ENCODE measurements at regions not wholly inside any gene's neighbourhood (a gene's known extent, or its start where the extent isn't known, plus 50 kb on each side); places are given as distances from the start of the nearest gene placed in this dataset.

GRCh38 chr5:52388349-52388748 lies 399.4 kb upstream of the ITGA1 start:
- DNase-seq (ENCODE audit: low read depth in 4 of 4, low spot score in 2 of 4) = no peak

- no peak for DNase-seq (ENCODE audit: low read depth in 4 of 4, low spot score in 2 of 4)
Measured at GRCh38 chr5:52392321-52392720, 395.4 kb upstream of the ITGA1 start.

- no peak for DNase-seq (ENCODE audit: low read depth in 4 of 4, low spot score in 2 of 4)
Measured at GRCh38 chr5:52409835-52410234, 377.9 kb upstream of the ITGA1 start.

GRCh38 chr5:52419357-52419756 lies 368.4 kb upstream of the ITGA1 start:
- no peak for DNase-seq (ENCODE audit: low read depth in 4 of 4, low spot score in 2 of 4)

DNA sequence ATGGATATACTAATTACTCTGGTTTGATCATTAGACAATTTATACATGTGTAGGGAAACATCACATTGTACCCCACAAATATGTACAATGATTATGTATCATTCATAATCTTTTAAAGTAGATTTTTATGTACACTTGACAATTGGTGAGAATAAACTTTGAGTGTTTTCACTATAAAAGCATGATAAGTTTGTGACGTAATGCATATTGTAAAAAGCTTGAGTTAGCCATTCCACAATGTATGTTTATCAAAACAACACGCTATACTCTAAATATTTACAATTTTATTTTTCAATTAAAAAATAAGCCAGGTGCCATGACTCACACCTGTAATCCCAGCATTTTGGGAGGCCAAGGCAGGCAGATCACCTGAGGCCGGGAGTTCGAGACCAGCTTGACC lies 360.1 kb upstream of the ITGA1 start:
- no peak for DNase-seq (ENCODE audit: low read depth in 4 of 4, low spot score in 2 of 4)

GRCh38 chr5:52428977-52429489 lies 358.7 kb upstream of the ITGA1 start:
- DNase-seq (ENCODE audit: low read depth in 4 of 4, low spot score in 2 of 4) = no peak

GRCh38 chr5:52441768-52442167 lies 345.9 kb upstream of the ITGA1 start:
- DNase-seq (ENCODE audit: low read depth in 4 of 4, low spot score in 2 of 4) = no peak

- DNase-seq (ENCODE audit: low read depth in 4 of 4, low spot score in 2 of 4) = no peak
Measured at GRCh38 chr5:52443187-52443586, 344.5 kb upstream of the ITGA1 start.

- DNase-seq (ENCODE audit: low read depth in 4 of 4, low spot score in 2 of 4) = no peak
Measured at GRCh38 chr5:52448111-52448510, 339.6 kb upstream of the ITGA1 start.

DNA sequence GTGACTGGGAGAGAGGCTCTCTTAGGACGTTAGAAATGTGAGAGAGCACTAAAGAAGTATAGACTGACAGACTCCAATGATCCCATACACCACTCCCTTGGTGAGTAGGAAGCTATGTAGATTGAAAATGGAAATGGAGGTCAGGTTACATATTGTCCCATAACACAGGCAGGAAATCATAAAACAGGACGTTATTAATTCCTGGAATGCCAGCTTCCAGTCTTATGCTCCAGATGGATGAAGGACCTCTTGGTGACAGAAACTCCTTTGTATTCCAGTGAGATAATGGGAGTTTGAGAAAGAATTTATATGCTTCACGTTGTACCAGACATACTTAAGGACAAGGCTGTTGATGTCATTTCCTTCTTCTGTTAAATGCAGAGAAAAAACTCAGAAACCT lies 338.2 kb upstream of the ITGA1 start:
- DNase-seq (ENCODE audit: low read depth in 4 of 4, low spot score in 2 of 4) = no peak

GRCh38 chr5:52452098-52452497 lies 335.6 kb upstream of the ITGA1 start:
- no peak for DNase-seq (ENCODE audit: low read depth in 4 of 4, low spot score in 2 of 4)

GRCh38 chr5:52453176-52453575 lies 334.5 kb upstream of the ITGA1 start:
- no peak for DNase-seq (ENCODE audit: low read depth in 4 of 4, low spot score in 2 of 4)

GRCh38 chr5:52455920-52456319 lies 331.8 kb upstream of the ITGA1 start:
- DNase-seq (ENCODE audit: low read depth in 4 of 4, low spot score in 2 of 4) = no peak

GRCh38 chr5:52457810-52458209 lies 329.9 kb upstream of the ITGA1 start:
- DNase-seq (ENCODE audit: low read depth in 4 of 4, low spot score in 2 of 4) = no peak

- no peak for DNase-seq (ENCODE audit: low read depth in 4 of 4, low spot score in 2 of 4)
Measured at GRCh38 chr5:52466113-52466512, 321.6 kb upstream of the ITGA1 start.

DNA sequence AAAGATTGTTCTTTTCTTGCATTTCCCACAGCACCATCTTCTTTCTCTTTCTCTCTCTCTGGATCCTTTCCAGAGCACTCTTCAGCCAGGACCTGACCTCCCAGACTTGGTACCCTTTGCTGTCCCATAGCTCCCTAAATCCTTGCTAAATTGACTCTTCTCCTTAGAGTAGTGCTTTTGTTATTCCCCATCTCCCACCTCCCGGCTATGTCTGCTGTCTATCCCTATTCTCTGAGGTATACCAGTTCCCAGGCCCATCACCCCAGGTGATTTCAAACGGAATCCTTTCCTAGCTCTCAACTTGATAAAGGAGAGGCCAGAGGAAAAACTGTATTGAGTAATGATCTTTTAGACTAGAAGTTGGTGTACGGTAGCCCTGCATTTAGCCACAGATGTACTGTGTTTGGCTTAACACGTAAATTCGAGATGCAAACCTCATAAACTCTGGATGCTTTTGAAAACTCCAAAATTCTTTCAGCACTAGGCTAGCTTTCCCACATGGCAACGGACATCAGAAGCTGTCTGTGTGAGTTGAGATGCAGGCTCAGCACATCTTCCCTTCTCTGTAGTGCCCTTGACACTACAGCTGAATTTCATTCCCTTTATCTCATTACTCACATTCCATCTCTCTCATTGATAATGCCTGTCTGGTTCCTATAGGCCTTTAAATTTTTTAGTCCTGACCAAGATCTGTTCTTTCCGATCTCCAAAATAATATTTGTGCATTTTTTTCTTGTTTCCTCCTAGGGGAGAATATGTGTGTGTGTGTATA lies 320.8 kb upstream of the ITGA1 start:
- no peak for DNase-seq (ENCODE audit: low read depth in 4 of 4, low spot score in 2 of 4)

- no peak for DNase-seq (ENCODE audit: low read depth in 4 of 4, low spot score in 2 of 4)
Measured at GRCh38 chr5:52468976-52469375, 318.7 kb upstream of the ITGA1 start.

DNA sequence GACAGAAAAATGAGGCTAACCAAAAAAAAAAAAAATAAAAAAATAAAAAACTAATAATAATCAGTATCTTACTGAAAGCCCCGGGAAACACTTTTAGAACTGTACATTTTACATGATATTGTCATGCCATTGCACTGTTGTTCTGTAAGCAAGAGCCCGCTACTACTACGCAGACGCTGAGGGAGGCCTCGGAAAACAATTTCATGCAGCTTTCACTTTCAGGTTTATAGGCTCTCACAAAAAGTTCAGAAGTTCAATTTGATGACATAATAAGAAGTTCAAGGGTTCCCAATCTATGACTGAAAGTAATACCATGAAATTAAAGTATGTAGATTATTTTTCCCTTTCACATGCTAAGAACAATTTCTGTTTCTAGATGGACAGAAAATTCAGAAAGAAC lies 318.3 kb upstream of the ITGA1 start:
- DNase-seq (ENCODE audit: low read depth in 4 of 4, low spot score in 2 of 4) = no peak

GRCh38 chr5:52469835-52470234 lies 317.9 kb upstream of the ITGA1 start:
- no peak for DNase-seq (ENCODE audit: low read depth in 4 of 4, low spot score in 2 of 4)

GRCh38 chr5:52476346-52476745 lies 311.4 kb upstream of the ITGA1 start:
- no peak for DNase-seq (ENCODE audit: low read depth in 4 of 4, low spot score in 2 of 4)

- DNase-seq (ENCODE audit: low read depth in 4 of 4, low spot score in 2 of 4) = no peak
Measured at GRCh38 chr5:52481201-52481600, 306.5 kb upstream of the ITGA1 start.

DNA sequence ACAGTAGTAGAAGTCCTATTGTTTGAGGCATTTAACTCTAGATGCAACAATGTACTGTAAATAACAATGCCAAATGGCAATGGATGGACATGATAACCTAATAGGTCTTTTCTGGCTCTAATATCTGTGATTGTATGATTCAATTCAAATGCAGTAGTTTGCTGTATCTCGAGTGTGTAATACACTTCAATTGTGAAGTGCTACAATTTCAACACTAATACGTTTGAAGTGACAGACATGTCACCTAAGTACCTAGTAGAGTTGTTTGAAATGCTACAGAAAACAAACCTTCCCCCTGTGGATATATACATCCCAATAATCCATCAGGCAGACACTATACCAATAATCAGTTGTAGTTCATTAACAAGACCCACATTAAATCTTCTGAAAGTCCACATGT lies 305.9 kb upstream of the ITGA1 start:
- no peak for DNase-seq (ENCODE audit: low read depth in 4 of 4, low spot score in 2 of 4)
